ENCODE measurements at regions not wholly inside any gene's neighbourhood (a gene's known extent, or its start where the extent isn't known, plus 50 kb on each side); places are given as distances from the start of the nearest gene placed in this dataset.

DNA sequence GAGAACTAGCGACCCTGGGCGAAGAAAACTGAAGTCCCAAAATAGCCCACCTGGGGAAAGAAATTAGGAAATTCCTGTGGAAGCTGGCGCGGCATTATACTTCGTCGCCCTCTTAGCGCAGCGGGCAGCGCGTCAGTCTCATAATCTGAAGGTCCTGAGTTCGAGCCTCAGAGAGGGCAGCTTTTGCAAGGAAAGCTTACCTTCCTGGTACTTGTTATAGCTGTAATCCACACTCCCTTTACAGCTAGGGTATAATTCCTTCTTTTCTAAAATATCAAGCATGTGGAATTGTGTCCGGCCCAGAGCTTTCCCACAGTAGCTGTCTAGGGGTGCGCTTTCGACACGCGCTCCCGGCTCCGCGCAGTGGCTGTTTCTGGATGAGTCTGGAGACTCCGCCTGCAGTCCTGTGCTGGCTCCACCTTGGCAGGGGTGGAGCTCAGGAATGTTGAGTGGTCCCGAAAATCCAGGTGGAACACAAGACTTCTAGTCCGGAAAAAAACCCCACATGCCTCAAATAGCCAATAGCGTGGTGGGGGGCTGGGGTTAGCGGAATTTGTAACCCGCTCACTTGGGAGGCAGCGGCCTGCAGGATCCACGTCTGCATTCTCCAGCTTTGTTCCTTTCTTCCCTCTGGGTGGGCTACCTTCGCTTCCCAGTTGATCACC is 83.7 kb upstream of the ZNF322 start:
- TF ChIP-seq, protein P1, sequence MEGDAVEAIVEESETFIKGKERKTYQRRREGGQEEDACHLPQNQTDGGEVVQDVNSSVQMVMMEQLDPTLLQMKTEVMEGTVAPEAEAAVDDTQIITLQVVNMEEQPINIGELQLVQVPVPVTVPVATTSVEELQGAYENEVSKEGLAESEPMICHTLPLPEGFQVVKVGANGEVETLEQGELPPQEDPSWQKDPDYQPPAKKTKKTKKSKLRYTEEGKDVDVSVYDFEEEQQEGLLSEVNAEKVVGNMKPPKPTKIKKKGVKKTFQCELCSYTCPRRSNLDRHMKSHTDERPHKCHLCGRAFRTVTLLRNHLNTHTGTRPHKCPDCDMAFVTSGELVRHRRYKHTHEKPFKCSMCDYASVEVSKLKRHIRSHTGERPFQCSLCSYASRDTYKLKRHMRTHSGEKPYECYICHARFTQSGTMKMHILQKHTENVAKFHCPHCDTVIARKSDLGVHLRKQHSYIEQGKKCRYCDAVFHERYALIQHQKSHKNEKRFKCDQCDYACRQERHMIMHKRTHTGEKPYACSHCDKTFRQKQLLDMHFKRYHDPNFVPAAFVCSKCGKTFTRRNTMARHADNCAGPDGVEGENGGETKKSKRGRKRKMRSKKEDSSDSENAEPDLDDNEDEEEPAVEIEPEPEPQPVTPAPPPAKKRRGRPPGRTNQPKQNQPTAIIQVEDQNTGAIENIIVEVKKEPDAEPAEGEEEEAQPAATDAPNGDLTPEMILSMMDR (IDR thresholded peaks at IDR 0.05): no peak
- no peak for TF ChIP-seq POLR2A (IDR thresholded peaks at IDR 0.05)

Measured in adrenal gland (tissue), 5 donors.